Kidney (tissue), 13 donors: ENCODE measurements at regions not wholly inside any gene's neighbourhood (a gene's known extent, or its start where the extent isn't known, plus 50 kb on each side); places are given as distances from the start of the nearest gene placed in this dataset.

Experiments used
- DNase-seq, 5 donors: peaks; one replicate each; pipeline ENCODE4 v3.0.0-alpha.2; 2013 to 2020
- FAIRE-seq: peaks from 2 replicates; lab custom pipeline; 2012; peaks lifted over from hg19 to GRCh38; lab: Jason Lieb, UNC
- H3K27ac ChIP-seq, 2 donors: one replicate each; pipeline ENCODE4 v1.7.0; 2013; ENCODE audit warnings: low read depth in 2 of 2, low read length in 2 of 2, inconsistent platforms in 1 of 2
- H3K27me3 ChIP-seq: one replicate; pipeline ENCODE4 v1.7.1; 2013; ENCODE audit warnings: low read length, inconsistent platforms; ENCODE audit not compliant: control insufficient read depth, insufficient read depth
- H3K36me3 ChIP-seq, 3 donors: one replicate each; pipeline versions ENCODE4 v1.7.0 to v1.7.1; 2013; ENCODE audit warnings: low read length in 3 of 3, control low read depth in 1 of 3, inconsistent platforms in 1 of 3; ENCODE audit not compliant: insufficient read depth in 3 of 3, control insufficient read depth in 2 of 3
- H3K4me1 ChIP-seq, 3 donors: one replicate each; pipeline versions ENCODE4 v1.7.0 to v1.7.1; 2013; ENCODE audit warnings: low read length in 3 of 3, inconsistent platforms in 1 of 3, low read depth in 1 of 3; ENCODE audit not compliant: control insufficient read depth in 2 of 3, insufficient read depth in 2 of 3
- H3K4me3 ChIP-seq, 3 donors: one replicate each; pipeline versions ENCODE4 v1.7.0 to v1.8.1; 2013; ENCODE audit warnings: low read length in 3 of 3, control low read depth in 1 of 3, inconsistent platforms in 1 of 3
- H3K9ac ChIP-seq, 3 donors: one replicate each; pipeline versions ENCODE4 v1.7.0 to v1.7.1; 2013; ENCODE audit warnings: low read length in 3 of 3, control low read depth in 1 of 3, inconsistent platforms in 1 of 3
- H3K9me3 ChIP-seq, 3 donors: one replicate each; pipeline versions ENCODE4 v1.7.0 to v1.7.1; 2013; ENCODE audit warnings: low read length in 3 of 3, control low read depth in 1 of 3, inconsistent platforms in 1 of 3; ENCODE audit not compliant: control insufficient read depth in 2 of 3, insufficient read depth in 1 of 3
- intact Hi-C: fragments of 100-400 bp; cut with DNase I; formaldehyde crosslinking; loops from one replicate; pipeline ENCODE4 v1.11.1; 2022
- TF ChIP-seq, protein P1 (sequence below): IDR thresholded peaks from 3 replicates; pipeline ENCODE4 v1.5.1; 2012; ENCODE audit warnings: mild to moderate bottlenecking, moderate library complexity, borderline replicate concordance; ENCODE audit not compliant: insufficient read depth; ENCODE audit errors: extremely low read depth
- donor health status: control.
- donor health status: control.
- donor health status: control.
- donor health status: control.
- donor health status: control.
- donor health status: DM: yes; HTN: yes; CAD: no.
- donor health status: Normal renal cell carcinoma (clear cell type).

DNA sequence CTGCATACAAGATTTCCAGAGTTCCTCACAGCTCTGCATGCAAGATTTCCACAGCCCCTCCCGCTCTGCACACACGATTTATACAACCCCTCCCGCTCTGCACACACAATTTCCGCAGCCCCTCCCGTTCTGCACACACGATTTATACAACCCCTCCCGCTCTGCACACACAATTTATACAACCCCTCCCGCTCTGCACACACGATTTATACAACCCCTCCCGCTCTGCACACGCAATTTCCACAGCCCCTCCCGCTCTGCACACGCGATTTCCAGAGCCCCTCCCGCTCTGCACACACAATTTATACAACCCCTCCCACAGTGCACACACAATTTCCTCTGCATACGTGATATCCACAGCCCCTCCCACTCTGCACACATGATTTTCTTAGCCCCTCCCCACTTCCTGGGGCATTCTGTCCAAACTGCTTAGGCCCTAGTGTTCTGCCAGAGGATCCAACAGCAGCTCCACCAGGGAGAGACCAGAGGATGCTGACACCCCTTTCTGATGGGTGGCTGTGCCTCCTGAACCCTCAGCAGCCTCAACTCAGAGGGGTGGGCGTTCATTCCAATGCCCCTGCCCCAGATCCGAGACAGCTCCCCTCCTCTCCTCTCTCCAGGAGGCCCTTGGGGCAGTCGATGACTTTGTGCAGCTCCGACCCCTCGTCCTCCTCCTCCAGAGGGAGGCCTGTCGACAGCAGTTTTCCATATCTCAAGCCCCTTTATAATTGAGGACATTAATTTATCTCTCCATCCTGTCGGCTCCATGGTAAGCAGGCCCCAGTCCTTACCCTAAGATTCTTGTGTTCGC, 671.7 kb downstream of the BRD1 start:
- intact Hi-C loops, result no loop called here
- FAIRE-seq, result no peak

DNA sequence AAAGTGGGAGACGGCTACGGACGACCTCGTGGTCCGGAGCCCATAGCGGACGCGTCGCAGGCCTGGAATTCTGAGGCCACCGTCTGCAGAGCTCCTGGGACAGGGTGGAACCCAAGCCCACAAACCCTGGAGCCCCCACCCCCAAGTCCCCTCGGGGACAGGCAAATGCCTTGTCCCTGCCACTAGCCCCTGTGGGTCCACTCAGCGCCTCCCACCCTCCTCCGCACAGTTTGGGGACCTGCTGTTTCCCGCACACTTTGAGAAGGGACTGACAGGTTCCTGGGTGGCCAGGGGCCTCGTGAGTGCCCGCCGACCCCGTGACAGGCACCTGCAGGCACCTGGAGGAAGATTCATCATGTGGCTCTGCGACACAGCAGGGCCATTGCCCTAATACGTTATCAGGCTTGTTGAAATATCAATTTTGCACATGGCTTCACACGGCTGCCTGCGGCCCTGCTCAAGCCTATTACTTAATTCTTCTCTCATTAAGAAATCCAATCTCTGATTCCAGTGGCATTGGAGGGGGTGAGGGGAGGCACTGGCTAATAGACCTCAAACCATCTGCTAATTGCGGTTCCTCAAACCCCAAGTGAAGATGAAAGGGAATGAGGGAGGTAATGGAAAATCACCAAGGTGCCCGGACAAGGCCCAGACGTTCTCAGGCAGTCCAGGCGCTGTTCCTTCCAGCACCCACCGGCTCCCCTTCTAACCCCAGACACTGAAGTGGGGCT, 672.5 kb downstream of the BRD1 start:
- Histone ChIP-seq H3K9ac (no peak overlapping the region), H3K36me3 (no peaks in the 10 kb centered on the region), H3K4me1 (no peaks in the 10 kb centered on the region), H3K4me3 (no peak overlapping the region), H3K27ac (no peak overlapping the region), H3K9me3 (no peaks in the 10 kb centered on the region), H3K27me3 (no peaks in the 10 kb centered on the region)
- intact Hi-C loops, result no loop called here
- TF ChIP-seq, protein P1, sequence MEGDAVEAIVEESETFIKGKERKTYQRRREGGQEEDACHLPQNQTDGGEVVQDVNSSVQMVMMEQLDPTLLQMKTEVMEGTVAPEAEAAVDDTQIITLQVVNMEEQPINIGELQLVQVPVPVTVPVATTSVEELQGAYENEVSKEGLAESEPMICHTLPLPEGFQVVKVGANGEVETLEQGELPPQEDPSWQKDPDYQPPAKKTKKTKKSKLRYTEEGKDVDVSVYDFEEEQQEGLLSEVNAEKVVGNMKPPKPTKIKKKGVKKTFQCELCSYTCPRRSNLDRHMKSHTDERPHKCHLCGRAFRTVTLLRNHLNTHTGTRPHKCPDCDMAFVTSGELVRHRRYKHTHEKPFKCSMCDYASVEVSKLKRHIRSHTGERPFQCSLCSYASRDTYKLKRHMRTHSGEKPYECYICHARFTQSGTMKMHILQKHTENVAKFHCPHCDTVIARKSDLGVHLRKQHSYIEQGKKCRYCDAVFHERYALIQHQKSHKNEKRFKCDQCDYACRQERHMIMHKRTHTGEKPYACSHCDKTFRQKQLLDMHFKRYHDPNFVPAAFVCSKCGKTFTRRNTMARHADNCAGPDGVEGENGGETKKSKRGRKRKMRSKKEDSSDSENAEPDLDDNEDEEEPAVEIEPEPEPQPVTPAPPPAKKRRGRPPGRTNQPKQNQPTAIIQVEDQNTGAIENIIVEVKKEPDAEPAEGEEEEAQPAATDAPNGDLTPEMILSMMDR, result no peak
- FAIRE-seq (no peak), DNase-seq (peak in 1 of 5 donors; percentile 56)

More for the DNA sequence above, 671.7 kb downstream of the BRD1 start:
- Histone ChIP-seq H3K36me3 (no peaks in the 10 kb centered on the region), H3K9ac (no peak overlapping the region), H3K4me3 (no peak overlapping the region), H3K27ac (no peak overlapping the region), H3K4me1 (no peaks in the 10 kb centered on the region), H3K27me3 (no peaks in the 10 kb centered on the region), H3K9me3 (no peaks in the 10 kb centered on the region)
- TF ChIP-seq, protein P1, result no peak
- peak in 1 of 5 donors; percentile 58 for DNase-seq

DNA sequence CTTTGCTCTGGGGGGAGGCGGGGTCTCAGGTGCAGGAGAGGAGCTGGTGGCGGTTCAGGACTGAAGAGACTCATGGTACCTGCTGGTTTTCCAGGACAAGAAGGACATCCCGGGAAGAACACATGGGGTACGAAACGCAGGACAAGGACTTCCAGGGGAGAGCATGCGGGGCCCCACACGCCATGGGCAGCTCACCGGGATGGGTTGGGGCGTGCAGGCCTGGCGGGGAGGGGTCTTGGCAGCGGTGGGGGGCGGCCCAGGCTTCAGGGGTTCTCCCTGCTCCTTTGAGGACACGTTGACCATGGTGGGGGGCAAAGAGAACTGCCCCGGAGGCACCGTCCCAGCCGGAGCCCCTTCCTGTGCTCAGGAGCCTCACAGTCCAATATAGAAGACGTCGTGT, 673.2 kb downstream of the BRD1 start:
- DNase-seq (peak in 1 of 5 donors; percentile 63), FAIRE-seq (no peak)
- Histone ChIP-seq H3K9ac (no peak overlapping the region), H3K4me3 (no peak overlapping the region), H3K9me3 (no peaks in the 10 kb centered on the region), H3K36me3 (no peaks in the 10 kb centered on the region), H3K27me3 (no peaks in the 10 kb centered on the region), H3K4me1 (no peaks in the 10 kb centered on the region), H3K27ac (no peak overlapping the region)
- intact Hi-C loops, result no loop called here
- TF ChIP-seq, protein P1, result no peak
